NT2/D1 (cell line): ENCODE measurements at regions not wholly inside any gene's neighbourhood (a gene's known extent, or its start where the extent isn't known, plus 50 kb on each side); places are given as distances from the start of the nearest gene placed in this dataset.

Source experiments
- DNase-seq: peaks from one replicate; pipeline ENCODE4 v3.0.0-alpha.2; 2011; ENCODE audit warnings: low read depth, low spot score
- H3K27me3 ChIP-seq: 2 replicates; pipeline ENCODE4 v1.6.0; 2011; ENCODE audit warnings: mild to moderate bottlenecking; ENCODE audit not compliant: insufficient read length, insufficient read depth
- H3K36me3 ChIP-seq: 2 replicates; pipeline ENCODE4 v1.6.1; 2011; ENCODE audit warnings: mild to moderate bottlenecking, low read length, mixed read lengths; ENCODE audit not compliant: insufficient read depth, insufficient read length
- H3K4me1 ChIP-seq: 2 replicates; pipeline ENCODE4 v1.5.1; 2011; ENCODE audit not compliant: insufficient read depth, insufficient read length
- H3K4me3 ChIP-seq: 2 replicates; pipeline ENCODE4 v1.5.1; 2011; ENCODE audit warnings: low read depth; ENCODE audit not compliant: insufficient read length
- H3K9ac ChIP-seq: 2 replicates; pipeline ENCODE4 v1.6.0; 2011; ENCODE audit warnings: low read depth; ENCODE audit not compliant: insufficient read length
- H3K9me3 ChIP-seq: 2 replicates; pipeline ENCODE4 v1.5.1; 2011; ENCODE audit warnings: mild to moderate bottlenecking, low read length; ENCODE audit not compliant: insufficient read depth
- SUZ12 ChIP-seq: IDR thresholded peaks from 2 replicates; pipeline ENCODE4 v1.6.1; 2011; ENCODE audit not compliant: insufficient read length, insufficient read depth; ENCODE audit errors: extremely low read depth
- YY1 ChIP-seq: IDR thresholded peaks from 2 replicates; pipeline ENCODE4 v1.6.1; 2011; ENCODE audit not compliant: insufficient read length, insufficient read depth
- ZNF274 ChIP-seq: IDR thresholded peaks from 2 replicates; pipeline ENCODE4 v1.6.1; 2011; ENCODE audit warnings: mild to moderate bottlenecking, low read depth, low read length

GRCh38 chr3:76811418-76811817 lies 228.5 kb upstream of the ROBO2 start:
- Histone ChIP-seq H3K9ac (no peak overlapping the region), H3K4me1 (no peaks in the 10 kb centered on the region), H3K9me3 (no peaks in the 10 kb centered on the region), H3K27me3 (no peaks in the 10 kb centered on the region), H3K4me3 (no peak overlapping the region), H3K36me3 (no peaks in the 10 kb centered on the region)
- DNase-seq = no peak
- TF ChIP-seq SUZ12 (no peak), YY1 (no peak), ZNF274 (no peak)

- no peaks in the 10 kb centered on the region for H3K9me3 ChIP-seq
- H3K36me3 ChIP-seq = no peaks in the 10 kb centered on the region
- TF ChIP-seq SUZ12 = no peak
- TF ChIP-seq YY1 = no peak
- no peak for TF ChIP-seq ZNF274
- H3K27me3 ChIP-seq = no peaks in the 10 kb centered on the region
- no peak overlapping the region for H3K4me3 ChIP-seq
- DNase-seq = no peak
- no peaks in the 10 kb centered on the region for H3K4me1 ChIP-seq
- no peak overlapping the region for H3K9ac ChIP-seq
Measured at GRCh38 chr3:76812649-76813242, 227.2 kb upstream of the ROBO2 start.

GRCh38 chr3:76815561-76815960 lies 224.3 kb upstream of the ROBO2 start:
- no peaks in the 10 kb centered on the region for H3K9me3 ChIP-seq

GRCh38 chr3:76820481-76820880 lies 219.4 kb upstream of the ROBO2 start:
- H3K9me3 ChIP-seq = no peaks in the 10 kb centered on the region
- H3K9ac ChIP-seq = no peak overlapping the region
- H3K4me1 ChIP-seq = no peaks in the 10 kb centered on the region
- H3K4me3 ChIP-seq = no peak overlapping the region
- no peak for DNase-seq
- H3K36me3 ChIP-seq = no peaks in the 10 kb centered on the region
- no peaks in the 10 kb centered on the region for H3K27me3 ChIP-seq
- TF ChIP-seq YY1 (no peak), SUZ12 (no peak), ZNF274 (no peak)

More at GRCh38 chr3:76815561-76815960, 224.3 kb upstream of the ROBO2 start:
- H3K27me3 ChIP-seq = no peaks in the 10 kb centered on the region
- H3K9ac ChIP-seq = no peak overlapping the region
- no peak for TF ChIP-seq ZNF274
- no peak for TF ChIP-seq SUZ12
- TF ChIP-seq YY1 = no peak
- no peak for DNase-seq
- no peak overlapping the region for H3K4me3 ChIP-seq
- H3K36me3 ChIP-seq = no peaks in the 10 kb centered on the region
- no peaks in the 10 kb centered on the region for H3K4me1 ChIP-seq

- Histone ChIP-seq H3K4me3 (no peak overlapping the region), H3K27me3 (no peaks in the 10 kb centered on the region), H3K9me3 (no peaks in the 10 kb centered on the region), H3K9ac (no peak overlapping the region), H3K36me3 (no peaks in the 10 kb centered on the region), H3K4me1 (no peaks in the 10 kb centered on the region)
- TF ChIP-seq ZNF274 = no peak
- TF ChIP-seq SUZ12 = no peak
- no peak for TF ChIP-seq YY1
- no peak for DNase-seq
Measured at GRCh38 chr3:76824658-76825240, 215.2 kb upstream of the ROBO2 start.

GRCh38 chr3:76826861-76827260 lies 213.0 kb upstream of the ROBO2 start:
- no peak overlapping the region for H3K9ac ChIP-seq
- H3K4me1 ChIP-seq = no peaks in the 10 kb centered on the region
- no peaks in the 10 kb centered on the region for H3K36me3 ChIP-seq
- no peaks in the 10 kb centered on the region for H3K9me3 ChIP-seq
- TF ChIP-seq SUZ12 (no peak), ZNF274 (no peak), YY1 (no peak)
- DNase-seq = no peak
- H3K27me3 ChIP-seq = no peaks in the 10 kb centered on the region
- no peak overlapping the region for H3K4me3 ChIP-seq

GRCh38 chr3:76827701-76828226 lies 212.1 kb upstream of the ROBO2 start:
- Histone ChIP-seq H3K4me3 (no peak overlapping the region), H3K9me3 (no peaks in the 10 kb centered on the region), H3K36me3 (no peaks in the 10 kb centered on the region), H3K4me1 (no peaks in the 10 kb centered on the region), H3K9ac (no peak overlapping the region), H3K27me3 (no peaks in the 10 kb centered on the region)
- DNase-seq = no peak
- TF ChIP-seq SUZ12 (no peak), ZNF274 (no peak), YY1 (no peak)
